Activated naive CD4-positive, alpha-beta T cell treated with anti-CD3 and anti-CD28 coated beads, Interleukin-2, amount 50 U/mL, for 72 hours (primary cell): ENCODE measurements at regions not wholly inside any gene's neighbourhood (a gene's known extent, or its start where the extent isn't known, plus 50 kb on each side); places are given as distances from the start of the nearest gene placed in this dataset.

Source experiments
- ATAC-seq, 2 donors: fragments of 150-1000 bp; cut with Tn5 transposase; 2 replicates each; pipeline ENCODE4 v1.10.0; 2021; ENCODE audit warnings: mild to moderate bottlenecking in 2 of 2, moderate library complexity in 2 of 2
- DNase-seq, 2 donors: peaks; one replicate each; pipeline ENCODE4 v3.0.0; 2021 to 2022; ENCODE audit warnings: low spot score in 2 of 2
- H3K27ac Mint-ChIP-seq, 2 donors: one replicate each; pipeline ENCODE4 v1.8.0; 2022; ENCODE audit warnings: mild to moderate bottlenecking in 2 of 2, mixed read lengths in 2 of 2
- H3K36me3 Mint-ChIP-seq, 2 donors: one replicate each; pipeline ENCODE4 v1.8.0; 2022; ENCODE audit warnings: mixed read lengths in 2 of 2
- H3K9me3 Mint-ChIP-seq, 2 donors: one replicate each; pipeline ENCODE4 v1.8.0; 2022; ENCODE audit warnings: mixed read lengths in 2 of 2

DNA sequence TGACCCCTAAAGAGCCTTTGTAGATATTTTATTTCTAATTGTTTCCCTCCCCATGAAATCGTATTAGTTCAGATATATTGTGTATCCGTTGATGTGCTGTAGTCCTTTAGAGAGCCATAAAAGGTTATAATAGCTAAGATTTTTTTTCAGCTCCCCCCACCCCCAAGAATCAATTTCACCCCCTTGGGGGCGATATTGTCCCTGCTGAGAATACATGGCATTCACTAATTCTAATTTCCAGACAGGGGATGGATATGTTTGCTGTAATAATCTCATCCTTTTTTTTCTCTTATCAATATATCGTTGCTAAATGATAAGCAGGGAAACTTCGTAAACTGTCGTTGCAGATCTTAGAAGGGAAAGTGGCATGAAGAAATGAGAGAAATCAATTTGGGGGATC, 530.7 kb downstream of the TMEM182 start:
- Mint-ChIP-seq H3K36me3 (peaks cover 0 to 7% of the 10 kb centered on the region in 2 donors), H3K27ac (no peak overlapping the region), H3K9me3 (peaks cover 5 to 12% of the 10 kb centered on the region in 2 donors)
- ATAC-seq (no peak), DNase-seq (no peak)

DNA sequence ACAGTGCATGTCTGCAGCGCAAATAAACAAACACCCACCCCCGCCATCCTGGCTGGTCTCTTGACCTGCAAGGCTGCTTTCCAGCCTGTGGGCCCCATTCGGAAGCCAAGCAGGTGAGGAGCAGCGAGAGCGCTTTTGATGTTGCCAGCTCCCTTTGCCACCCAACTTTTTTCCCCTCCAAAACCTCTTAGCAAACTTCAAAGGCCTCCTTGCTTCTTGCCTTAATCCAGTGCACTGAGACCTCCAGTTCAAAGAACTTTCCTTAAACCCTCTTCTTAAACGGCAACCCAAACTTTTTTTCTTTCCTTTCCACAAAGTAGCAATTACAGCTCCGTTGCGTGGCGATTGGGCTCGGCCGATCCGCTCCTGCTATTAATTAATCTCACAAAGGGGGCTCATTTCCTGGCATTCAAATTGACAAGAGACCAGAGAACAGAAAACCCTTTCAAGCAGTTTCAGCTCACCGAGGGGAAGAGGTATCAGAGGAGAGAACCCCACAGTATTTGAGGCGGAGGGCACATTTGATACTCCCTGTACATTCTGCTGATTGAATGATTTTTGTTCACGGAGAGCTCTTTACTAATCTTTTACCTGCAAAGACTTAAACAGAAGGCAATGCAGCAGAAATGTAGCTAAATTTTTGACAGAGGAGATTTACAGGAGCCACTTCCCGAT, 531.4 kb downstream of the TMEM182 start:
- Mint-ChIP-seq H3K9me3 (peaks cover 5 to 12% of the 10 kb centered on the region in 2 donors), H3K27ac (no peak overlapping the region), H3K36me3 (peaks cover 0 to 7% of the 10 kb centered on the region in 2 donors)
- ATAC-seq (no peak), DNase-seq (no peak)

DNA sequence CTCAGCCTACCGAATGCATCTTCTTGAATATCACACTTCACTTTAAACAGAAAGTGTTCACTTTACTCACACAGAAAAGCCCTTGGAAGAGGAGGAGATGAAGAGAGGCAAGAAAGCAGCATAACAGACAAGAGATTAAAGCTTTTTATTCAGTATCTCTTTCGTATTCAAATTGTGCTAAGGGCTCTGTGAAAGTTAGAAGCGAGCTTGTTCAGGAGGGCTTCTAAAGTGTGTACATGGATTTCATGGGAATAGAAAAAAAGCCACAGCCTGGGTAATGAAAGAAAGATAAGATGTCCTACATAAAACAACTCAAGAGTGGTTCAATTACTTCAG, 531.9 kb downstream of the TMEM182 start:
- H3K36me3 Mint-ChIP-seq = peaks cover 0 to 7% of the 10 kb centered on the region in 2 donors
- H3K9me3 Mint-ChIP-seq = peaks cover 5 to 12% of the 10 kb centered on the region in 2 donors
- ATAC-seq = no peak
- no peak for DNase-seq
- no peak overlapping the region for H3K27ac Mint-ChIP-seq

DNA sequence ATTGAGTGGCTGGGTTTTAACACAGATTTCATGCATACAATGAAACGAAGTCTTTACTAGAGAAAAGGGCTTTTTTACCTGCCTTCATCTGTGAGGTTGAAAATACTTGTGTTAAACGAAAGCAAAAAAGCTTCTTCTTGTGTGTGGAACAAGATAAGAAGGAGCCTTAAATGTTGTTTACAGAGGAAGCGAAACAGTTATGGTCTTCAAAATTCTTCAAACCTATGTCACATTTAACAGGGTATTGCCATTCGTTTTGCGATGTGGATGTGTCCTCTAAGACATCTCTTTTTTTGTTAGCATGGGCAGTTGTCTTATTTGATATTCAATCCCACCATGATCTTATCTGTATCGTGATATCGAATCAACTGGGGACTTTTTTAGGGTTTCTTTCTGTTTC, 532.6 kb downstream of the TMEM182 start:
- DNase-seq (no peak), ATAC-seq (no peak)
- peaks cover 0 to 7% of the 10 kb centered on the region in 2 donors for H3K36me3 Mint-ChIP-seq
- no peak overlapping the region for H3K27ac Mint-ChIP-seq
- peaks cover 5 to 9% of the 10 kb centered on the region in 2 donors for H3K9me3 Mint-ChIP-seq

DNA sequence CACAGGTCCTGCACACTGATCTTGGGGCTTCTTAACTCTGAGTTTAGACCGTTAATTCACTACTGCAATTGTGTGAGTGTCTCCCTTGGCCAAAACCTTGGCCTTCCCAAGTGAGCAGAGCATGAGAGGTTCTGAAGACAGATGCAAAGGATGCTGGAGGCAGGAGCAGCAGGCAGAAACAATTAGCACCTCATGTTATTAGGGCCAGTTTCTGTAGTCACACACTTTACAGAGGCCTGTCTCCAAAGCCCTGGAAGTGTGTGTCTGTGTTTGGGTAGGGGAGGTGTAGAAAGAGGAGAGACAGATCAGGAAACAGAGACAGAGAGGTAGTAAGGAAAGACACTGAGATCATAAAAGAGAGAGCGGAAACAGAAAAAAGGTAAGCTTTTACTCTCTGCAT, 533.8 kb downstream of the TMEM182 start:
- no peak for DNase-seq
- H3K36me3 Mint-ChIP-seq = peaks cover 0 to 7% of the 10 kb centered on the region in 2 donors
- no peak for ATAC-seq
- no peak overlapping the region for H3K27ac Mint-ChIP-seq
- peaks cover 5 to 6% of the 10 kb centered on the region in 2 donors for H3K9me3 Mint-ChIP-seq

DNA sequence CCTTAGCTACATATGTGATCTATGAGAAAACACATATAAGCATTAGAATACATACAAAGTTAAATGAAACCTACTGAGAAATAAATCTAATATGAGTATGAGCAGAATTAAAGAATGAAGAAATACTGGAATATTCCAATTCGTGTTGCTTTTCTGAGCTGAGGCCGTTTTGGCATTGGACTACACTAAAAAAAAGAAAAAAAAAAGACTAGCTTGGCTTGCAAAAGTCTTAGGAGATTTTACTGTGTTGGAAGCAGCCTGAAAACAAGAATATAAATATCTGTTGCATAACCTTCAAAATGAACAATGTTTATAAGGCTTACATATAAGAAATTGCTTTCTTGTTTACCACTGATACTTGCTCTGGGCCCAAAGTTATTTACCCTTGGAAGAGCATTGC, 562.8 kb downstream of the TMEM182 start:
- H3K9me3 Mint-ChIP-seq = peaks cover 3 to 4% of the 10 kb centered on the region in 2 donors
- ATAC-seq (no peak), DNase-seq (no peak)
- H3K27ac Mint-ChIP-seq = no peak overlapping the region
- H3K36me3 Mint-ChIP-seq = no peaks in the 10 kb centered on the region

DNA sequence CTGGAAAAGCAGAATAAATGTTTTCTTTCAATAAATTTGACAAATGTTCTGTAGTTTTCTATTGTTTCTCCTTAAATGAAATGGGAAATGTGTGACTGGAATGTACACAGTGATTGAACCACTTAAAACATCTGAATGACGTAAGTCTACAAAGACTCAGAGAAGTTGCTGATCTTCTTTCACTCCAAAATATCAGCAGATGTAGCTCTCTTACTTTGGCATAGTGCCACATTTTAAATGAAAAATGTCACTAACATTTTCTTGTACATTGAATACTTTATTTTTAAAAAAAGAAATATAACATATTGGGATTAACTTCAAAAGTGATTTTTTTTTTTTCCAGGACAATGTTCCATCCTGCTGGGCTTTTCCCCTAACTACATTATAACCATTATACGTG, 565.6 kb downstream of the TMEM182 start:
- ATAC-seq = no peak
- Mint-ChIP-seq H3K36me3 (no peaks in the 10 kb centered on the region), H3K9me3 (peaks cover 0 to 3% of the 10 kb centered on the region in 2 donors), H3K27ac (no peak overlapping the region)
- no peak for DNase-seq

DNA sequence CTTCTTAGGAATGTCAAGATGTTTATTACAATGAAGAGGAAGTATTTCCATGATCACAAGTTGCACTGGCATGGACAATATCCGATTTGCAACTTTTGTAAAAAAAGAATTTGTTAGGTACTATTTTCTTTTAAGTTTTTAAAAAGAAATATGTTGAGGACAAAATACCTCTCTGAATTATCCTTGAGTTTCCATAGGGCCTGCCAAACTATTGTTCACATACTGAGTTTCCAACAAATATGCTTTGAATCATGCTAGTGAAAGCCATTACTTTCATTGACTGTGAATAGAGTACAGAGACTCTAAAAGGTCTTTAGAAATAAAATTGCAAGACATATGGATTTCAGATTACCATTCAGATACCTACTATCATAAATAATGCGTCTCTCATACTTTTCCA, 566.1 kb downstream of the TMEM182 start:
- Mint-ChIP-seq H3K9me3 (peaks cover 0 to 3% of the 10 kb centered on the region in 2 donors), H3K27ac (no peak overlapping the region), H3K36me3 (no peaks in the 10 kb centered on the region)
- no peak for DNase-seq
- ATAC-seq = no peak

DNA sequence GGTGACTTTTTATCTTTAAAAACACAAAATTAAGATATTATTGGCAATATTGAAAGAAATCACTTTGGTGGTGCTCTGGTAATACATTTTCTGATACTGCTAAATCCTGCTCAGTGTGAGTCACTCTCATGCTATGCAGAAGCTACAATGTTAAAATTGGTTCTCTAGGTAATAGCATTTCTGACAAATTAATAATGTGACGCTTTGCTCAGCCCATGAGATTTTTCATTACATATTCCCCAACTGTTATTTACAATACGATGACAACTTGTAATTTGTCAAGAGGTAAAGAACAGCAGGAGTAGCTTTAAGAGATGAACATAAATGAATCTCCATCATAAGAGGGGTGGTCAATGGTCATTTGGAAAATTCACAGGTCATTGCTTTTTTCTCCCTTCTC, 573.6 kb downstream of the TMEM182 start:
- no peak overlapping the region for H3K27ac Mint-ChIP-seq
- DNase-seq (no peak), ATAC-seq (no peak)
- H3K36me3 Mint-ChIP-seq = no peaks in the 10 kb centered on the region
- H3K9me3 Mint-ChIP-seq = peaks cover 4 to 6% of the 10 kb centered on the region in 2 donors

DNA sequence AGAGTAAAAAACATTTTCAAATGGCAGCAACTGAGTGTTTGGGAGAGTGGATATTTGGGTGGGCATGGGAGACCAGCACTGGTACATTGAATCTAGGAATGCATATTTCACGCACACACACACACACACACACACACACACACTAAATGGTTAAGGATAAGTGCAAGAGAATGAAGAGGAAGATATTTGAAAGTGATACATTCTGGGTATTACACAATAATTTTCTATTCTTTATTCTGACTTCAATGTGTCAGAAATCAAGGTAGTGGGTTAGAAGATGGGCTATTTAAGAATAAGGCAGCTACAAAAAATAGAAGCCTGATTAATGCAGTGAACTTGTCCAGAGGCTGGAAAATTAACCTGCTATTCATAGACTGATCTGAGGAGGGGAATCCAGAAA, 577.0 kb downstream of the TMEM182 start:
- H3K9me3 Mint-ChIP-seq = peaks cover 4 to 9% of the 10 kb centered on the region in 2 donors

DNA sequence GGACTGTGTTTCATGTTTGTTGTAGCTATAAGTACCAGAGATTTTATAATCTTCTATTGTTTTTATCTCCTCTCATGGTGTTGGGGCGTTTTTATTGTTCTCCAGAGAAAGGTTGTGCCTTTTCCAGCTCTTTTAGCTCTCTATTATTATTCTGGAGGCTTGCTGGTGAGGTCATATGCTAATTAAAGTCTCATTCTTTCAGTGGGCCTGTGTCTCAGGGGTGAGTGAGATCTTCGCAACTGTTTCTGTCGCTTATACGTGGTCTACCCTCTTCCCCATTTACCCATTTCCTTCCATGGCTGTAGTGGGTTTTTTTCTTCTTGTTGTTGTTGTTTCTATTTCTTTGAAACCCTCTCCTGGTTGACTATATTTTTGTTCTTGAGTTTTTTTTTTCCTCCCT, 584.9 kb downstream of the TMEM182 start:
- Mint-ChIP-seq H3K9me3 (peaks cover 6 to 10% of the 10 kb centered on the region in 2 donors), H3K27ac (no peak overlapping the region), H3K36me3 (peaks cover 0 to 6% of the 10 kb centered on the region in 2 donors)
- DNase-seq (no peak), ATAC-seq (no peak)

More for the DNA sequence above, 577.0 kb downstream of the TMEM182 start:
- H3K27ac Mint-ChIP-seq = no peak overlapping the region
- ATAC-seq (no peak), DNase-seq (no peak)
- H3K36me3 Mint-ChIP-seq = no peaks in the 10 kb centered on the region

DNA sequence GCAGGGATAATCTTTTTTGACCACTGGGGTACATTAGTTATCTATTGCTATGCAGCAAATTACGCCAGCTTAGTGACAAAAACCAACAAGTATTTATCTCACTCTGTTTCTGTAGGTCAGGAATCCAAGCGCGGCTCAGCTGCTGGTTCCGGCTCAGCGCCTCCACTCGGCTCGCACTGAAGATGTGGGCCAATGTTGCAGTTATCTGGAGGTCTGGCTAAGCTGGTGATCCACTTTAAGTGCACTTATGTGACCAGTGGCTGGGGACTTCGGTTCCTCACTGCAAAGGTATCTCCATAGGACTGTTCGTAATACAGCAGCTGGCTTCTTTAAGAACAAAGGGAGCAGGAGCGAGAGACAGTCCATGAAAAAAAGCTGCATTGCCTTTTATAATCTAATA, 591.9 kb downstream of the TMEM182 start:
- ATAC-seq (no peak), DNase-seq (no peak)
- Mint-ChIP-seq H3K36me3 (no peaks in the 10 kb centered on the region), H3K9me3 (peaks cover 5 to 9% of the 10 kb centered on the region in 2 donors), H3K27ac (no peak overlapping the region)

DNA sequence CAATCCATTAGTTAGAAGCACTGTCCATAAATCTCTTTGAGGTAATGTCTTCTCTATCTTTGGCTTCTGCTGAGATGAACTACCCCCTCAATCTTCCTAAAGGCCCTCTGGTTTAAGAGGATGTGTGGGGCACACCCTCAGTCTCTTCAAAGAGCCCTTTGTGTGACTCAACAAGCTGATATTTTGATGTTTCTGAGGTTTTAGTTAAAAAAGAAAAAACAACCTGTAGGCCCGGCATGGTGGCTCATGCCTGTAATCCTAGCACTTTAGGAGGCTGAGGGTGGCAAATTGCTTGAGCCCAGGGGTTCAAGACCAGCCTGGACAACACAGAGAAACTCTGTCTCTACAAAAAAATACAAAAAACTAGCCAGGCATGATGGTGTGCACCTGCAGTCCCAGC, 593.5 kb downstream of the TMEM182 start:
- Mint-ChIP-seq H3K36me3 (no peaks in the 10 kb centered on the region), H3K27ac (no peak overlapping the region), H3K9me3 (peaks cover 5 to 9% of the 10 kb centered on the region in 2 donors)
- DNase-seq = no peak
- ATAC-seq = no peak

DNA sequence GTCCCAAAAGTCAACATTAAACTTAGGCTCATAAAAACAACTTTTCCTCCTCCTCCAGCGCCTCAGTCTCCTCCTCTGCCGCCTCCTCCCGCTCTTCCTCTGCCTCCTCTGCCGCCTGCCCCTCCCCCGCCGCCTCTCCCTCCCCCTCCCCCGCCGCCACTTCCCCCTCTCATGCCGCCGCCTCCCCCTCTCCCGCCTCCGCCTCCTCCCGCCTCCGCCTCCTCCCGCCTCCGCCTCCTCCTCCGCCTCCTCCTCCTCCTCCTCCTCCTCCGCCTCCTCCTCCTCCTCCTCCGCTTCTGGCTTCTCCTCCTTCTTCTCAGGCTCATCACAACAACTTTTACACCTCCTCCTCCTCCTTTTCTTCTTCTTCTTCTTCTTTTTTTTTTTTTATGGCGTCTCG, 599.9 kb downstream of the TMEM182 start:
- ATAC-seq (no peak), DNase-seq (no peak)
- Mint-ChIP-seq H3K27ac (peak overlapping the region in 1 of 2 donors; percentile 79), H3K9me3 (peaks cover 0 to 6% of the 10 kb centered on the region in 2 donors), H3K36me3 (no peaks in the 10 kb centered on the region)

DNA sequence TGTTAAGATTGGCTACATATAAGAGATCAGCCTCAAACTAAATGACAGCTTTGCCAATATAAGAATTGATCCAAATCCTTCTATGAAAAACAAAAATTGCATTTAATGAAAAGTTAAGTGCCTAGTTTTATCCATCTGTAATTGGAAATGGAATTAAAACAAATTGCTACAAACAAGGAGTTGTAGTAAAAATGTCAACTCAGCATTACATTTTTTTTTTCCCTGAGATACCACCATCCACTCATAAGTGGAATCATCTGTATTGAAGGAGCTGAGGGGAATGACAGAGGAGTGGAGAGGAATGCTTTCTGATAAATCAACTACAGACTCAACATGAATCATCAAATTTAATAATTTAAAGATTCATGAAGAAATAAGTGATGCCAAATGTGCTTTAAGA, 601.8 kb downstream of the TMEM182 start:
- Mint-ChIP-seq H3K27ac (no peak overlapping the region), H3K36me3 (no peaks in the 10 kb centered on the region), H3K9me3 (peaks cover 0 to 7% of the 10 kb centered on the region in 2 donors)
- no peak for ATAC-seq
- no peak for DNase-seq

DNA sequence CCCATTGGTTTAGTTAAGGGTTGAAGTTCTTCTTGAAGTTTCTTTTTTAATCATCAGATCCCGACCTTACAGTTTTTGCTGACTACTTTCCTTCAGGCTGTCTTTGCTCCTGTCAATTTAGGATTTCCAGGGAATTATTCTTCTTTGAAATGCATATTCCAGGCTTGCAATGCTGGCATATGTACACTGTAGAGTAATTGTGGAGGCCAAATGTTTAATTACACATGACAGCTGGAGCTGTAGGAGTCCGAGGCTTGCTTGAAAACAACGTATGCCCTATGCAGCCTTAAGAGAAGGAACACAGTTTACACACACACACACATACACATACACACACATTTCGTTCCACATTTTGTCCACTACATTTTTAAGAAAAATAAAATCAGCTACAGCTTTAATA, 602.3 kb downstream of the TMEM182 start:
- no peak for ATAC-seq
- H3K36me3 Mint-ChIP-seq = no peaks in the 10 kb centered on the region

DNA sequence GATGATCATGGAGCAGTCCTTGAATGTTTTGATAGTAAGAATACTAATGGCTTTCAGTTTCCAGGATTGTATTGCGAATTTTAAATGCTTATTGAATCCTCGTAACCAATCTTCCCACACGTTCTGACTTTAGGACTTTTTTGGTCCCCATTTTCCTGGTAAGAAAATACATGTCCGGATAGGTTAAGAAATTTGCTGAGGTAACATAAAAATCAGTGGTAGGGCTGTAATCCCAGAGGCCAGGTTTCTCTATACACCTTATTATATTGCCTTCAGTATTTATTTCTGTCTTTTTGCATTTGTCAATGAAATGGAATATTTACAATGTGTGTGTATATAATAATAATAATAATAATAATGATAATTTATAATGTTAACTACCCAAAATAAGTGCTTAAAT, 603.2 kb downstream of the TMEM182 start:
- Mint-ChIP-seq H3K27ac (no peak overlapping the region), H3K9me3 (peaks cover 0 to 11% of the 10 kb centered on the region in 2 donors), H3K36me3 (no peaks in the 10 kb centered on the region)
- DNase-seq = no peak
- ATAC-seq = no peak

More for the DNA sequence above, 602.3 kb downstream of the TMEM182 start:
- no peak for DNase-seq
- peaks cover 0 to 11% of the 10 kb centered on the region in 2 donors for H3K9me3 Mint-ChIP-seq
- H3K27ac Mint-ChIP-seq = no peak overlapping the region

DNA sequence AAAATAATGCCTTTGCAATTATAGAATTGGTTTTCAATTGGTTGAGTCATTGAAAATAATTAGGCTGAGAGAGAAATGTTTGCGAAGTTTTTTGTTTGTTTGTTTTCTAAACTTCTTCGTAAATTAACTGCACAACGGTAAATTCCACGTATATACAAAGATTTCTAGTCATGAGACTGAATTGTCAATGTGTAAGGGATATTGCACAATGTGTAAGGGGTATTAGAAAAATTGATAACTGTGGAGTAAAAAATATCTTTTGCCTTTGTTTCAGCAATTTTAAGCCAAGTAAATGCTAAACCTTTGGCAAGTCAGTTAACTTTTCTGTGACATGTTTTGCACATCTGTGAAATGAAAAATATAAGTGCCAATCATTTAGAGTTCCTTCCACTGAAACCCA, 606.0 kb downstream of the TMEM182 start:
- ATAC-seq = no peak
- H3K27ac Mint-ChIP-seq = no peak overlapping the region
- H3K36me3 Mint-ChIP-seq = no peaks in the 10 kb centered on the region
- H3K9me3 Mint-ChIP-seq = peaks cover 0 to 5% of the 10 kb centered on the region in 2 donors
- no peak for DNase-seq
